RWPE1 (cell line): ENCODE measurements at regions not wholly inside any gene's neighbourhood (a gene's known extent, or its start where the extent isn't known, plus 50 kb on each side); places are given as distances from the start of the nearest gene placed in this dataset.
"Not testable (repeated sequence)": the region's sequence is repeated elsewhere in the genome, so short reads cannot be mapped to it uniquely, and the experiment has no call there.

Experiments
- CTCF ChIA-PET: fragments of 350-600 bp; sonication (Branson Sonifier 250); formaldehyde crosslinking; extraction: SDS; loops from one replicate; lab custom pipeline; 2021; lab: Yijun Ruan, JAX
- POLR2A ChIA-PET: fragments of 400-600 bp; formaldehyde crosslinking; extraction: SDS; loops from one replicate; lab custom pipeline; 2020; ENCODE audit warnings: antibody characterized with exemption; ENCODE audit not compliant: low non-redundant PET; lab: Yijun Ruan, JAX
- DNase-seq: peaks from one replicate; pipeline ENCODE4 v3.0.0; 2012; ENCODE audit warnings: low spot score
- H3K27ac ChIP-seq: fragments of 450-650 bp; 2 replicates; pipeline ENCODE4 v1.5.1; 2017
- TF ChIP-seq, protein P1 (sequence below): fragments of 450-650 bp; conservative IDR thresholded peaks from 2 replicates; pipeline ENCODE4 v1.5.1; 2017; ENCODE audit warnings: low read depth, mild to moderate bottlenecking

- no peak overlapping the region for H3K27ac ChIP-seq
- CTCF ChIA-PET, result no interaction called here
- TF ChIP-seq, protein P1, sequence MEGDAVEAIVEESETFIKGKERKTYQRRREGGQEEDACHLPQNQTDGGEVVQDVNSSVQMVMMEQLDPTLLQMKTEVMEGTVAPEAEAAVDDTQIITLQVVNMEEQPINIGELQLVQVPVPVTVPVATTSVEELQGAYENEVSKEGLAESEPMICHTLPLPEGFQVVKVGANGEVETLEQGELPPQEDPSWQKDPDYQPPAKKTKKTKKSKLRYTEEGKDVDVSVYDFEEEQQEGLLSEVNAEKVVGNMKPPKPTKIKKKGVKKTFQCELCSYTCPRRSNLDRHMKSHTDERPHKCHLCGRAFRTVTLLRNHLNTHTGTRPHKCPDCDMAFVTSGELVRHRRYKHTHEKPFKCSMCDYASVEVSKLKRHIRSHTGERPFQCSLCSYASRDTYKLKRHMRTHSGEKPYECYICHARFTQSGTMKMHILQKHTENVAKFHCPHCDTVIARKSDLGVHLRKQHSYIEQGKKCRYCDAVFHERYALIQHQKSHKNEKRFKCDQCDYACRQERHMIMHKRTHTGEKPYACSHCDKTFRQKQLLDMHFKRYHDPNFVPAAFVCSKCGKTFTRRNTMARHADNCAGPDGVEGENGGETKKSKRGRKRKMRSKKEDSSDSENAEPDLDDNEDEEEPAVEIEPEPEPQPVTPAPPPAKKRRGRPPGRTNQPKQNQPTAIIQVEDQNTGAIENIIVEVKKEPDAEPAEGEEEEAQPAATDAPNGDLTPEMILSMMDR, result no peak
- POLR2A ChIA-PET, result no interaction called here
- no peak for DNase-seq
Observed at GRCh38 chr3:95218484-95218883, 1155.6 kb downstream of the NSUN3 start.

GRCh38 chr3:95226437-95226836 is 1163.6 kb downstream of the NSUN3 start:
- POLR2A ChIA-PET, result no interaction called here
- no peak overlapping the region for H3K27ac ChIP-seq
- CTCF ChIA-PET, result no interaction called here
- no peak for DNase-seq
- TF ChIP-seq, protein P1, result no peak

GRCh38 chr3:95227092-95227491 is 1164.2 kb downstream of the NSUN3 start:
- CTCF ChIA-PET, result no interaction called here
- POLR2A ChIA-PET, result no interaction called here

DNA sequence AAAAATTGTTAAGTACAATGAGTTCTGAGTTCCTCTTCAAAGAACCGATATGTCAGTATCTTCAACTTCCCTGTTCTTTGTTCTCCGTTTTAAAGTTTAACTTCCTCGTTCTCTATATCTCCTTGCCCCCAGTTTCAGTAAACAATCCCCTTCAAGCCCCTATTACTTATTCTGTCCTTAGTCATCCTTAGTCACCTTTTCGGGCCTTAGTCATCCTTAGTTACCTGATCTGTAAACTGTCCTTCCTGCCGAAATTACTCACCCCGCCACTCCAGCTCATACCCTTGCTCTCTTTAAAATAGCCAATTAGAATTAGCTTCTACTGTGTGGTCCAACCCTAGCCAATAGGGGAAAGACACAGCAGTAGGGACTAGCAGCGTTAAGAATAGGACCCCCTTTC is 1165.6 kb downstream of the NSUN3 start:
- TF ChIP-seq, protein P1, result no peak
- CTCF ChIA-PET, result no interaction called here
- no peak for DNase-seq
- no peak overlapping the region for H3K27ac ChIP-seq
- POLR2A ChIA-PET, result no interaction called here

More at GRCh38 chr3:95227092-95227491, 1164.2 kb downstream of the NSUN3 start:
- TF ChIP-seq, protein P1, result no peak
- no peak overlapping the region for H3K27ac ChIP-seq
- no peak for DNase-seq

DNA sequence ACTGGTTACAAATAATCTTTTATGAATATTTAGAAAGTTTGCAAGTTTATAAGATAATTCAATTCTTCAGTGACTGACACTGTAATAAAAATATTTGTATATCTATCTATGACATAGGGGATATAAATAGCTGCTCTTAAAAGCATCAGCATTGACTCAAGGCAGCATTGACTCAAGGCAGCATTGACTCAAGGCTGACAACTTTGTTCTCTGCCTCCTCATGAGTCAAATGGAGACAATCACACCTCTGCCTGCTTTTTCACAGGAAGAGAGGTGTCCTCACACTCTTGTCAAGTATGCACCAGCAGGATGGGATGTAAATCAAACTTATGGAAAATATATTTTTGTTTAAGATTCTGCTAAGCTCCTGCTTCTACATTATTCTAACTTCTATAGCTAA is 1173.1 kb downstream of the NSUN3 start:
- H3K27ac ChIP-seq, result no peak overlapping the region
- ChIA-PET POLR2A (no interaction called here), CTCF (interaction anchor here (0.5 kb wide), 1 partner anchor 115 kb away, joined by 3 read pairs; no protein-coding TSS in a partner anchor)
- TF ChIP-seq, protein P1, result no peak
- no peak for DNase-seq

GRCh38 chr3:95237783-95238182 is 1174.9 kb downstream of the NSUN3 start:
- POLR2A ChIA-PET, result no interaction called here
- DNase-seq, result no peak
- no peak overlapping the region for H3K27ac ChIP-seq
- TF ChIP-seq, protein P1, result no peak
- CTCF ChIA-PET, result no interaction called here

DNA sequence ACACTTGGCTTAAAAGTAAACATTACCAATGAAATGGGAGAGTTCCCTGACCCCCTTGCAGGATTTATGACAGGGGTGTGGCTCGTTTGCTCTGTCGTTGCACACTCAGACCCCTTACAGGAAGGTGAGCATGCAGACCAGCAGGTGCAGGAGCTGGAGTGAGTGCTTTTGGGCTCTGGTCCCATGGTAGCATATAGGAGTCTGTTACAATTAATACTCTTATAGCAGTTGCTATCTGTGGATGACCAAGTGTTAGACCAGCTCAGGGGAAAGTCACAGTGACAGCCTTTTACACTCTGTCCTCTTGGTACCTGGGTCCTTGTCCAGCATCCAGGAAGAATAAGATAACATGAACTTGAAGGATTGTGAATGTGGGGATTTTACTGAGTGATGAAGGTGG is 1177.5 kb downstream of the NSUN3 start:
- ChIA-PET CTCF (no interaction called here), POLR2A (no interaction called here)
- no peak for DNase-seq
- TF ChIP-seq, protein P1, result no peak
- H3K27ac ChIP-seq, result no peak overlapping the region

GRCh38 chr3:95241256-95241655 is 1178.4 kb downstream of the NSUN3 start:
- DNase-seq, CTCF ChIA-PET, POLR2A ChIA-PET, H3K27ac ChIP-seq: not testable (repeated sequence)
